SK-N-MC (cell line): ENCODE measurements at regions not wholly inside any gene's neighbourhood (a gene's known extent, or its start where the extent isn't known, plus 50 kb on each side); places are given as distances from the start of the nearest gene placed in this dataset.

Experiments
- EZH2 ChIP-seq: fragments of 200-600 bp; sonication (generic); IDR thresholded peaks from one replicate; pipeline ENCODE4 v1.6.1; 2017; ENCODE audit warnings: antibody characterized with exemption
- FOXP2 ChIP-seq: optimal IDR thresholded peaks from 2 replicates; pipeline ENCODE3; 2011; ENCODE audit warnings: mild to moderate bottlenecking, moderate library complexity; ENCODE audit not compliant: insufficient read depth; ENCODE audit errors: extremely low read length, control extremely low read depth
- POLR2AphosphoS5 ChIP-seq: IDR thresholded peaks from 2 replicates; pipeline ENCODE4 v1.6.1; 2012; ENCODE audit warnings: mild to moderate bottlenecking, low read depth, low read length, borderline replicate concordance

DNA sequence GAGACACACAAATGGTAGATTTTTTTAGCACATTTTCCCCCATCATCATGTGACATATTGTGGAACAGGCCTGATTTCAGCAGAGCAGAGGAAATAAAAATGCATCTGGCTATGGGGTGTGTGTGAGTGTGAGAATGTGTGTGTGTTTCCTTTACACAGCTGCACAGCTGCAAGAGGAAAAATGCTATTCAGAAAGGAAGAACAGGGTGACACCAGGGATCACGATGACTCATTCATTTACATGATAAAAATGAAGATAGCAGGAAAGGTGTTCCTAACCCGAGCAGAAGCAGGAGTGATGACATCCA, 469.5 kb upstream of the TSHZ3 start:
- TF ChIP-seq EZH2, result no peak
- no peak for TF ChIP-seq POLR2AphosphoS5
- TF ChIP-seq FOXP2, result no peak
